Colonic mucosa (tissue), 4 donors: ENCODE measurements at regions not wholly inside any gene's neighbourhood (a gene's known extent, or its start where the extent isn't known, plus 50 kb on each side); places are given as distances from the start of the nearest gene placed in this dataset.

Experiments
- DNase-seq: peaks from one replicate; pipeline ENCODE4 v3.0.0-alpha.2; 2020
- H3K27ac ChIP-seq: fragments of 200-600 bp; one replicate; pipeline ENCODE4 v1.8.0; 2021
- H3K27me3 ChIP-seq: fragments of 200-600 bp; one replicate; pipeline ENCODE4 v1.8.0; 2021
- H3K36me3 ChIP-seq: fragments of 200-600 bp; one replicate; pipeline ENCODE4 v1.8.0; 2021
- H3K4me1 ChIP-seq: fragments of 200-600 bp; one replicate; pipeline ENCODE4 v1.8.0; 2021; ENCODE audit warnings: mild to moderate bottlenecking
- H3K4me3 ChIP-seq: fragments of 200-600 bp; one replicate; pipeline ENCODE4 v1.8.0; 2021
- H3K9ac ChIP-seq, 2 donors: one replicate each; pipeline ENCODE4 v1.7.0; 2013; ENCODE audit warnings: control low read depth in 2 of 2, low read depth in 2 of 2, low read length in 2 of 2
- H3K9me3 ChIP-seq: fragments of 200-600 bp; one replicate; pipeline ENCODE4 v1.8.0; 2021
- intact Hi-C: fragments of 100-400 bp; cut with DNase I; formaldehyde crosslinking; loops from one replicate; pipeline ENCODE4 v1.14.1; 2022
- TF ChIP-seq, protein P1 (sequence below): fragments of 200-600 bp; IDR thresholded peaks from one replicate; pipeline ENCODE4 v1.8.0; 2022; ENCODE audit warnings: antibody characterized with exemption, mild to moderate bottlenecking
- donor health status: healthy.
- donor health status: DM: no; HTN: no; CAD: no.
- donor health status: DM: no; HTN: no; CAD: no.

DNA sequence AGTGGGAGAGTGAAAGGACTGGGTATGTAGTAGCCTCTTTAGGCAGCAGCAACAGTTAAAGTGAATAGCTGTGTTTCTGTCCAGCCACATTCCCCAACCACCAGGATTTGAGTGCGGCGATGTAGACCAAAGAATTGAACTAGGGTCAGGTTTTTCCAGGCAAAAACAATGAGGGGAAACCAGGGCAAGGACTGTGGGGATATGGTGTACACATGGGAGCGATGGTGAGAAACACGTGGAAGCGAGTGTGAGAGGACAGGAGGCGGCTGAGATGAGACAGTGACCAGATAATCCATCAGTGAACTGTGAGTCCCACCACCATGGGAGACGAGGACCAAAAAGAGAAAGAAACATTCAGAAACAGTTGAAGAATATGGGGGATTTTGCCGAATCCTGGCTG, 409.5 kb downstream of the TSN start:
- Histone ChIP-seq H3K4me1 (no peaks in the 10 kb centered on the region), H3K27ac (no peak overlapping the region), H3K9ac (no peak overlapping the region), H3K36me3 (no peaks in the 10 kb centered on the region), H3K4me3 (no peak overlapping the region), H3K9me3 (no peaks in the 10 kb centered on the region), H3K27me3 (no peaks in the 10 kb centered on the region)
- intact Hi-C loops, result no loop called here
- no peak for DNase-seq
- TF ChIP-seq, protein P1, sequence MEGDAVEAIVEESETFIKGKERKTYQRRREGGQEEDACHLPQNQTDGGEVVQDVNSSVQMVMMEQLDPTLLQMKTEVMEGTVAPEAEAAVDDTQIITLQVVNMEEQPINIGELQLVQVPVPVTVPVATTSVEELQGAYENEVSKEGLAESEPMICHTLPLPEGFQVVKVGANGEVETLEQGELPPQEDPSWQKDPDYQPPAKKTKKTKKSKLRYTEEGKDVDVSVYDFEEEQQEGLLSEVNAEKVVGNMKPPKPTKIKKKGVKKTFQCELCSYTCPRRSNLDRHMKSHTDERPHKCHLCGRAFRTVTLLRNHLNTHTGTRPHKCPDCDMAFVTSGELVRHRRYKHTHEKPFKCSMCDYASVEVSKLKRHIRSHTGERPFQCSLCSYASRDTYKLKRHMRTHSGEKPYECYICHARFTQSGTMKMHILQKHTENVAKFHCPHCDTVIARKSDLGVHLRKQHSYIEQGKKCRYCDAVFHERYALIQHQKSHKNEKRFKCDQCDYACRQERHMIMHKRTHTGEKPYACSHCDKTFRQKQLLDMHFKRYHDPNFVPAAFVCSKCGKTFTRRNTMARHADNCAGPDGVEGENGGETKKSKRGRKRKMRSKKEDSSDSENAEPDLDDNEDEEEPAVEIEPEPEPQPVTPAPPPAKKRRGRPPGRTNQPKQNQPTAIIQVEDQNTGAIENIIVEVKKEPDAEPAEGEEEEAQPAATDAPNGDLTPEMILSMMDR, result no peak

DNA sequence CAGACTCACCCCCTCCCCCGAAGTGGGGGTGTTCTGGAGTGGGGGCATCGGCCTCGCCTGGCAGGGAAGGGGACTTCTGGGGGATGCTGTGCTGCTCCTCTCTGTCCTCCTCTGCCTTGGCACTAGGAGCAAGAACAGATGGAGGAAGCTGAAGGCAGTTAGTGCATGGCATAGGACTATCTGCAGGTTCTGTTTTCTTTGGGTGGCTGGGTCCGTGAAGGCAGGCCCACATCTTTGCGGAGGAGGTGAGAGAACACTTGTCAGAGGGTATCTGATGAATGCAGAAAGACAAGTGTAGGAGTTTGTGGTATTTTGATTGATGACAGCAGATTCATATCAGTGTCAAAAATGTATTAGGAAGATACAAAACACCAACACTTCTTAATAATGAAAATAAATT, 411.4 kb downstream of the TSN start:
- TF ChIP-seq, protein P1, result no peak
- no peak overlapping the region for H3K4me3 ChIP-seq

DNA sequence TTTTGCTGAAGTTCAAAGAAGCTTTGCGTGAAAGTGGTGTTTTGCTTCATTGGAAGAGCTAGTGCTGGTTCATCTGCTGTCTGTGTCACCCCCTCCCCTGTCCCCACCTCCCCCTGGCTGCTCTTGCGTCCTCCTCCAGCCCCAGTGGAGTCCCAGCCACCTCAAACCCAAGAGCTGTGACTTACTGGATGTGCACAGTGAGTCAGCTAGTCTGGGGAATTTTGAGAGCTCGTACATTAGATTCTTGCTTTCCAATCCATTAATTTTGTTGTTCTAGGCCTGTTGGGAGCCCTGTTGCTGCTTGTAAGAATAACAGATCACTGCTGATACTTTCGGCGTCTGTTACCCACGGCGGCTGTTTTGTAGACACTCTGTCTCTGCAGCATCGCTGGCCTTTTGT, 412.1 kb downstream of the TSN start:
- Histone ChIP-seq H3K4me3 (no peak overlapping the region), H3K9ac (no peak overlapping the region), H3K4me1 (no peaks in the 10 kb centered on the region), H3K27ac (no peak overlapping the region), H3K27me3 (no peaks in the 10 kb centered on the region), H3K9me3 (no peaks in the 10 kb centered on the region), H3K36me3 (no peaks in the 10 kb centered on the region)
- TF ChIP-seq, protein P1, result no peak
- intact Hi-C loops, result no loop called here
- no peak for DNase-seq

More for the DNA sequence above, 411.4 kb downstream of the TSN start:
- DNase-seq, result no peak
- Histone ChIP-seq H3K4me1 (no peaks in the 10 kb centered on the region), H3K36me3 (no peaks in the 10 kb centered on the region), H3K27ac (no peak overlapping the region), H3K27me3 (no peaks in the 10 kb centered on the region), H3K9ac (no peak overlapping the region), H3K9me3 (no peaks in the 10 kb centered on the region)
- intact Hi-C loops, result no loop called here

DNA sequence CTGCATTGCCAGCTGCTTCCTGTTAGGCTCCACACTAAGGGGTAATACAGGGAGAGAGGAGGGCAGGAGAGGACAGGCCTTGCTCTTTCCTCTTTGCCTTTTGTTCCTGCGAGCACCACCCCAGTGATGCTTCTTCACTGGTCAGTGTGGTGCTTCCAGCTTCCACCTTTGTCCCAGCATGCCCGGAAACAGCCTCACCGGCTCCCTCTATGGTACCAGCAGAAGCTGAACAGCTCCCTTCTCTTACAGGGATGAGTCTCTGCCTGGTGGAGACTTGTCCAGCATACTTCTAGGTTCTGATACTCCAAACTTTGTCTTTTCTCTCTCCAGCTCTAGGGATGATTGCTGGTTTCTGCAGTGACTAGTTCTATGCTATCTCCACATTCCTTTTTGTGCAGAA, 413.3 kb downstream of the TSN start:
- H3K4me1 ChIP-seq, result no peaks in the 10 kb centered on the region
- DNase-seq, result no peak
- intact Hi-C loops, result no loop called here
- H3K27ac ChIP-seq, result no peak overlapping the region
- no peaks in the 10 kb centered on the region for H3K9me3 ChIP-seq
- no peak overlapping the region for H3K9ac ChIP-seq
- no peaks in the 10 kb centered on the region for H3K36me3 ChIP-seq
- H3K27me3 ChIP-seq, result no peaks in the 10 kb centered on the region
- H3K4me3 ChIP-seq, result no peak overlapping the region
- TF ChIP-seq, protein P1, result no peak

DNA sequence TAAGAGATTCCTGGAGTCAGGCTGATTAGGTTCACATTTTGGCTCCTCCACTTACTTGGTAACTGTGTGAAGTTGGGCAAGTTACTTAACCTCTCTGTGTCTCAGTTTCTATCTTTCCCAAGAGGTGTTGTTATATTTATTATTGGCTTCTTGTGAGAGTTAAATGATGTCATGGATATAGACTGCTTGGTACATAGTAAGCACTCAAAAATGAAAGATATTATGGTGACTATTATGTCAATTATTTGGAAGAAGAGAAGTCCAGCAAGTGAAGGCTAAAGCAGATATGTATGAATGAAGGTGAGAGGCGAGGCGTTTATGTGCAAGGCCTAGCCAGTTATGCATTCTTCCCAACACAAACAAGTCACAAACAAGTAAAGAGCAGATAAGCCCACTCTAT, 417.4 kb downstream of the TSN start:
- DNase-seq, result no peak
- Histone ChIP-seq H3K9me3 (no peaks in the 10 kb centered on the region), H3K36me3 (no peaks in the 10 kb centered on the region), H3K9ac (no peak overlapping the region), H3K27ac (no peak overlapping the region), H3K27me3 (no peaks in the 10 kb centered on the region), H3K4me1 (no peaks in the 10 kb centered on the region), H3K4me3 (no peak overlapping the region)
- TF ChIP-seq, protein P1, result no peak
- intact Hi-C loops, result no loop called here

DNA sequence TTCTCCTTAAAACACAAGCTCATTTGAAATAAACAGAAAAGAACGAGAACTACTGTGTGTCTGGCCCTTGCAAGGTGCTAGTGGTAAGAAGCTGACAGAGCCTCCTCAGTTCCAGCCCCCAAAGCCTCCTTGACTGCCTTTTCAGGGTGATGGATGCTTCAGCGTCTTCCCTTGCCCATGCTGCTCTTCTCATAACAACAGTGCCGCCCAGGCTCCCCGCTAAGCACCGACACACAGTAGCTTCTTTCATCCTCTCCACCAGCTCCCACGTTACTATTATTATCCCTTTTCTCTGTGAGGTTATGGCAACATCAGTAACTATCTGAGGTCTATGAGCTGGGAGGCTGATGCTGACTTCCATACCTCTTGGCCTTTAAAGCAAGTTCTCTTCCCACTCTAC, 418.6 kb downstream of the TSN start:
- H3K4me1 ChIP-seq, result no peaks in the 10 kb centered on the region
- H3K9ac ChIP-seq, result no peak overlapping the region
- no peaks in the 10 kb centered on the region for H3K27me3 ChIP-seq
- intact Hi-C loops, result no loop called here
- TF ChIP-seq, protein P1, result no peak
- H3K36me3 ChIP-seq, result no peaks in the 10 kb centered on the region
- no peak for DNase-seq
- H3K4me3 ChIP-seq, result no peak overlapping the region
- no peaks in the 10 kb centered on the region for H3K9me3 ChIP-seq
- no peak overlapping the region for H3K27ac ChIP-seq
